Keratinocyte (primary cell): ENCODE measurements at regions not wholly inside any gene's neighbourhood (a gene's known extent, or its start where the extent isn't known, plus 50 kb on each side); places are given as distances from the start of the nearest gene placed in this dataset.

Source experiments
- CTCF ChIP-seq, 3 experiments: IDR thresholded peaks in 1 of 3; conservative IDR thresholded peaks in 1 of 3; optimal IDR thresholded peaks in 1 of 3; 2 replicates in 2 of 3; 3 replicates in 1 of 3; pipeline versions ENCODE3 to v1.5.1; 2011; ENCODE audit warnings: low read length in 3 of 3, mild to moderate bottlenecking in 3 of 3, moderate library complexity in 2 of 3, control low read depth in 1 of 3, inconsistent platforms in 1 of 3; ENCODE audit not compliant: insufficient read depth in 2 of 3; ENCODE audit errors: extremely low read depth in 1 of 3
- EZH2 ChIP-seq: IDR thresholded peaks from one replicate; pipeline ENCODE4 v1.6.1; 2012; ENCODE audit warnings: inconsistent platforms, mild to moderate bottlenecking, low read length, moderate library complexity

GRCh38 chr3:64361962-64362735, 136.9 kb upstream of the PRICKLE2 start:
- no peak for TF ChIP-seq EZH2
- TF ChIP-seq CTCF (optimal IDR thresholded peaks at IDR 0.05 in 1 of 3, IDR thresholded peaks at IDR 0.05 in 1 of 3, conservative IDR thresholded peaks at IDR 0.05 in 1 of 3; ENCODE audit: extremely low read depth in 1 of 3, insufficient read depth in 2 of 3, low read length in 3 of 3) = no peak
